H9 (cell line): ENCODE measurements at regions not wholly inside any gene's neighbourhood (a gene's known extent, or its start where the extent isn't known, plus 50 kb on each side); places are given as distances from the start of the nearest gene placed in this dataset.

Source experiments
- DNase-seq: peaks from one replicate; pipeline ENCODE4 v3.0.0-alpha.2; 2017
- H2AFZ ChIP-seq: one replicate; pipeline ENCODE4 v1.6.1; 2013; ENCODE audit warnings: mild to moderate bottlenecking, low read length, control low read depth, moderate library complexity
- H2AK5ac ChIP-seq: 2 replicates; pipeline ENCODE4 v1.6.1; 2013; ENCODE audit warnings: low read length, control low read depth, mixed read lengths; ENCODE audit not compliant: insufficient read length
- H2BK120ac ChIP-seq: one replicate; pipeline ENCODE4 v1.6.1; 2013; ENCODE audit warnings: low read depth, mild to moderate bottlenecking, low read length, control low read depth, inconsistent platforms; ENCODE audit not compliant: poor library complexity, severe bottlenecking
- H2BK12ac ChIP-seq: 2 replicates; pipeline ENCODE4 v1.6.1; 2013; ENCODE audit warnings: low read length, control low read depth, mixed read lengths, low read depth; ENCODE audit not compliant: insufficient read length
- H2BK15ac ChIP-seq: 2 replicates; pipeline ENCODE4 v1.6.1; 2013; ENCODE audit warnings: low read depth, low read length, control low read depth
- H2BK20ac ChIP-seq: one replicate; pipeline ENCODE4 v1.6.1; 2013; ENCODE audit warnings: low read depth, mild to moderate bottlenecking, low read length, control low read depth, inconsistent platforms; ENCODE audit not compliant: poor library complexity, severe bottlenecking
- H2BK5ac ChIP-seq: 2 replicates; pipeline ENCODE4 v1.6.1; 2013; ENCODE audit warnings: low read length, control low read depth, mixed read lengths; ENCODE audit not compliant: insufficient read length
- H3K14ac ChIP-seq: 2 replicates; pipeline ENCODE4 v1.6.1; 2013; ENCODE audit warnings: low read length, control low read depth; ENCODE audit not compliant: insufficient read depth
- H3K18ac ChIP-seq: 2 replicates; pipeline ENCODE4 v1.6.1; 2013; ENCODE audit warnings: low read depth, mild to moderate bottlenecking, mixed read lengths, low read length, control low read depth; ENCODE audit not compliant: insufficient read length
- H3K23ac ChIP-seq: 2 replicates; pipeline ENCODE4 v1.6.1; 2013; ENCODE audit warnings: low read length, control low read depth, mixed read lengths, low read depth; ENCODE audit not compliant: insufficient read length
- H3K23me2 ChIP-seq: 2 replicates; pipeline ENCODE4 v1.6.1; 2013; ENCODE audit warnings: low read depth, mild to moderate bottlenecking, mixed read lengths, low read length, control low read depth; ENCODE audit not compliant: insufficient read length, poor library complexity, severe bottlenecking
- H3K27ac ChIP-seq: 2 replicates; pipeline ENCODE4 v1.5.1; 2013; ENCODE audit warnings: low read length, control low read depth, mixed read lengths, low read depth; ENCODE audit not compliant: insufficient read length
- H3K27me3 ChIP-seq: 2 replicates; pipeline ENCODE4 v1.6.1; 2013; ENCODE audit warnings: low read length, control low read depth, inconsistent platforms; ENCODE audit not compliant: insufficient read depth
- H3K4ac ChIP-seq: 2 replicates; pipeline ENCODE4 v1.6.1; 2013; ENCODE audit warnings: low read depth, mild to moderate bottlenecking, control low read depth, inconsistent platforms, low read length, moderate library complexity
- H3K4me1 ChIP-seq: 2 replicates; pipeline ENCODE4 v1.6.1; 2013; ENCODE audit warnings: low read length, control low read depth, inconsistent platforms; ENCODE audit not compliant: insufficient read depth
- H3K4me2 ChIP-seq: 2 replicates; pipeline ENCODE4 v1.6.1; 2013; ENCODE audit warnings: low read length, control low read depth, mixed read lengths; ENCODE audit not compliant: insufficient read length, insufficient read depth
- H3K56ac ChIP-seq: 2 replicates; pipeline ENCODE4 v1.6.1; 2013; ENCODE audit warnings: low read depth, mild to moderate bottlenecking, mixed read lengths, low read length, control low read depth; ENCODE audit not compliant: insufficient read length
- H3K79me1 ChIP-seq: 2 replicates; pipeline ENCODE4 v1.6.1; 2013; ENCODE audit warnings: low read depth, mild to moderate bottlenecking, moderate library complexity, low read length, control low read depth, inconsistent platforms; ENCODE audit not compliant: insufficient read depth, poor library complexity, severe bottlenecking
- H3K79me2 ChIP-seq: 2 replicates; pipeline ENCODE4 v1.6.1; 2013; ENCODE audit warnings: low read length, control low read depth, inconsistent platforms; ENCODE audit not compliant: insufficient read depth
- H3K9ac ChIP-seq: 2 replicates; pipeline ENCODE4 v1.6.1; 2013; ENCODE audit warnings: low read length, control low read depth, mixed read lengths; ENCODE audit not compliant: insufficient read length; ENCODE audit errors: extremely low read depth
- H3K9me3 ChIP-seq: one replicate; pipeline ENCODE4 v1.6.1; 2013; ENCODE audit warnings: low read depth, low read length, inconsistent platforms; ENCODE audit not compliant: control insufficient read depth
- H3T11ph ChIP-seq: one replicate; pipeline ENCODE4 v1.6.1; 2013; ENCODE audit warnings: mild to moderate bottlenecking, low read length, control low read depth, inconsistent platforms
- H4K20me1 ChIP-seq: one replicate; pipeline ENCODE4 v1.6.1; 2013; ENCODE audit not compliant: control insufficient read depth, insufficient read length, insufficient read depth
- H4K5ac ChIP-seq: 2 replicates; pipeline ENCODE4 v1.6.1; 2013; ENCODE audit warnings: low read depth, mild to moderate bottlenecking, mixed read lengths, low read length, control low read depth; ENCODE audit not compliant: insufficient read length
- H4K8ac ChIP-seq: replicated peaks from 2 replicates; pipeline ENCODE4 v1.6.1; 2013; ENCODE audit warnings: low read length, control low read depth, mixed read lengths, low read depth; ENCODE audit not compliant: insufficient read length
- H4K91ac ChIP-seq: 2 replicates; pipeline ENCODE4 v1.6.1; 2013; ENCODE audit warnings: low read depth, mild to moderate bottlenecking, moderate library complexity, mixed read lengths, low read length, control low read depth; ENCODE audit not compliant: insufficient read length
- H3K27ac Mint-ChIP-seq, 3 experiments: 2 replicates in 2 of 3; 3 replicates in 1 of 3; pipeline ENCODE4 v1.8.0; 2020 to 2021; ENCODE audit warnings: mixed read lengths in 3 of 3, mild to moderate bottlenecking in 1 of 3, moderate library complexity in 1 of 3
- H3K27me3 Mint-ChIP-seq: 2 replicates; pipeline ENCODE4 v1.8.0; 2021; ENCODE audit warnings: low read depth, mild to moderate bottlenecking, moderate library complexity, mixed read lengths
- H3K36me3 Mint-ChIP-seq, 3 experiments: 2 replicates in 2 of 3; 3 replicates in 1 of 3; pipeline ENCODE4 v1.8.0; 2020 to 2021; ENCODE audit warnings: low read depth in 3 of 3, mixed read lengths in 3 of 3; ENCODE audit not compliant: insufficient read depth in 1 of 3
- H3K4me1 Mint-ChIP-seq, 2 experiments: 2 replicates each; pipeline ENCODE4 v1.8.0; 2020; ENCODE audit warnings: mixed read lengths in 2 of 2
- H3K4me3 Mint-ChIP-seq, 2 experiments: 2 replicates in 1 of 2; 3 replicates in 1 of 2; pipeline ENCODE4 v1.8.0; 2020 to 2021; ENCODE audit warnings: mild to moderate bottlenecking in 2 of 2, mixed read lengths in 2 of 2, moderate library complexity in 1 of 2
- H3K9me3 Mint-ChIP-seq, 2 experiments: 2 replicates in 1 of 2; 3 replicates in 1 of 2; pipeline ENCODE4 v1.8.0; 2020; ENCODE audit warnings: mild to moderate bottlenecking in 2 of 2, mixed read lengths in 2 of 2, moderate library complexity in 1 of 2
- WGBS: extraction: QIAGEN DNeasy Blood & Tissue Kit; methylation state at CpG from one replicate; pipeline ENCODE4 v1.1.7; 2013; ENCODE audit warnings: missing lambda C conversion rate, low lambda C conversion rate, mixed read lengths; ENCODE audit not compliant: insufficient read length; ENCODE audit errors: extremely low coverage; 5-methylcytosine and 5-hydroxymethylcytosine counted together
- TF ChIP-seq, protein P1 (sequence below): fragments of 200-600 bp; sonication (generic); conservative IDR thresholded peaks from 3 replicates; pipeline ENCODE4 v1.8.0; 2021; ENCODE audit warnings: antibody characterized with exemption, mild to moderate bottlenecking

DNA sequence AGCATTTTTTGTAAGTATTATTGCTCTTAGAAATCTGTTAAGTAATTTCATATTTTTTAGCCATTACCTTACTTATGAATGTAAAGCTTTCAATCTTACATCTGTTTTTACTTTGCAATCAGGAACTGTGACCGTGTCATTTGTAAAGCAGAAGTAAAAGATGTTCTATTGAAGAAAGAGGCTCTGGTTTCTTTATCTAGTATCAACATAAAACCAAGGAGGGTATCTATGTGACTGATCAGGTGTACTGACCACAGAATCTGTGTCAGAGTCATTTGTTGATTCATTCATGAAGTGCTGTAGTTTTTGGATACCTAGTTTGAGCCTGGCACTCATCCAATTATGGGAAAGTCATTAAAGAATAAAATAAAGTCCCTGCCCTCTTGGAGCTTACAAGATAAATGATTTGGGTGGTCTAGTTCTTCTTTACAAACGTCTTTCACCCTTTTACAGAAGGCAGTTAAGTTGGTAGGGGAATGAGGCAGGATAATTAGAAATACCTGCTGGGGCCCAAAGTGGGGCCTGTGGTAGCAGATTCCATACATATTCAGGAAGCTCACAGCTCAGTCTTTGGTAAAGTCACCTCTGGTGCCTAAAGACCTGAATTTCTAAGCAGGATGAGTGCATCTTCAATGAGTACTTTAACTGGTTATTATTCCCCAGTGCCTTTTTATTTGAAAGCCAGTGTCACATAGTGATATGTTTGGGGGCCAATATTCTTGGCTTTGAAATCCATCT lies 260.6 kb upstream of the NT5C1B start:
- Histone ChIP-seq H3K14ac (no peak overlapping the region), H3K18ac (no peak overlapping the region), H3K27me3 (no peaks in the 10 kb centered on the region), H3K79me1 (no peaks in the 10 kb centered on the region), H3K23me2 (no peaks in the 10 kb centered on the region), H4K91ac (no peak overlapping the region), H2BK15ac (no peak overlapping the region), H3K56ac (no peak overlapping the region), H2BK120ac (no peak overlapping the region), H4K8ac (no peak overlapping the region), H2AK5ac (no peak overlapping the region), H2BK12ac (no peak overlapping the region), H2BK20ac (no peak overlapping the region), H3K4me1 (no peaks in the 10 kb centered on the region; the same call in 1 of the 2 replicates), H3K4ac (no peak overlapping the region), H2BK5ac (no peak overlapping the region), H4K5ac (no peak overlapping the region), H3T11ph (no peak overlapping the region), H3K79me2 (no peaks in the 10 kb centered on the region), H2AFZ (no peak overlapping the region), H3K4me2 (no peak overlapping the region), H3K27ac (no peak overlapping the region), H3K9me3 (no peaks in the 10 kb centered on the region), H3K23ac (no peak overlapping the region), H4K20me1 (no peaks in the 10 kb centered on the region), H3K9ac (no peak overlapping the region)
- TF ChIP-seq, protein P1, sequence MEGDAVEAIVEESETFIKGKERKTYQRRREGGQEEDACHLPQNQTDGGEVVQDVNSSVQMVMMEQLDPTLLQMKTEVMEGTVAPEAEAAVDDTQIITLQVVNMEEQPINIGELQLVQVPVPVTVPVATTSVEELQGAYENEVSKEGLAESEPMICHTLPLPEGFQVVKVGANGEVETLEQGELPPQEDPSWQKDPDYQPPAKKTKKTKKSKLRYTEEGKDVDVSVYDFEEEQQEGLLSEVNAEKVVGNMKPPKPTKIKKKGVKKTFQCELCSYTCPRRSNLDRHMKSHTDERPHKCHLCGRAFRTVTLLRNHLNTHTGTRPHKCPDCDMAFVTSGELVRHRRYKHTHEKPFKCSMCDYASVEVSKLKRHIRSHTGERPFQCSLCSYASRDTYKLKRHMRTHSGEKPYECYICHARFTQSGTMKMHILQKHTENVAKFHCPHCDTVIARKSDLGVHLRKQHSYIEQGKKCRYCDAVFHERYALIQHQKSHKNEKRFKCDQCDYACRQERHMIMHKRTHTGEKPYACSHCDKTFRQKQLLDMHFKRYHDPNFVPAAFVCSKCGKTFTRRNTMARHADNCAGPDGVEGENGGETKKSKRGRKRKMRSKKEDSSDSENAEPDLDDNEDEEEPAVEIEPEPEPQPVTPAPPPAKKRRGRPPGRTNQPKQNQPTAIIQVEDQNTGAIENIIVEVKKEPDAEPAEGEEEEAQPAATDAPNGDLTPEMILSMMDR = no peak
- DNase-seq = no peak
- Mint-ChIP-seq H3K9me3 (no peaks in the 10 kb centered on the region), H3K4me3 (no peak overlapping the region), H3K36me3 (no peaks in the 10 kb centered on the region), H3K27ac (no peak overlapping the region), H3K4me1 (peaks cover 6% of the 10 kb centered on the region in 2 experiments; a peak in 3 of 4 replicates), H3K27me3 (peaks cover 4% of the 10 kb centered on the region; the same call in 1 of the 2 replicates)
- WGBS = no CpG with 5 or more reads among the region's 2 CpGs
